Urothelium cell line (cell line): ENCODE measurements at regions not wholly inside any gene's neighbourhood (a gene's known extent, or its start where the extent isn't known, plus 50 kb on each side); places are given as distances from the start of the nearest gene placed in this dataset.

Source experiments
- DNase-seq: peaks from one replicate; pipeline ENCODE4 v3.0.0; 2011; ENCODE audit warnings: low spot score, mixed read lengths
- FAIRE-seq: peaks from 2 replicates; lab custom pipeline; 2011; peaks lifted over from hg19 to GRCh38; lab: Jason Lieb, UNC

DNA sequence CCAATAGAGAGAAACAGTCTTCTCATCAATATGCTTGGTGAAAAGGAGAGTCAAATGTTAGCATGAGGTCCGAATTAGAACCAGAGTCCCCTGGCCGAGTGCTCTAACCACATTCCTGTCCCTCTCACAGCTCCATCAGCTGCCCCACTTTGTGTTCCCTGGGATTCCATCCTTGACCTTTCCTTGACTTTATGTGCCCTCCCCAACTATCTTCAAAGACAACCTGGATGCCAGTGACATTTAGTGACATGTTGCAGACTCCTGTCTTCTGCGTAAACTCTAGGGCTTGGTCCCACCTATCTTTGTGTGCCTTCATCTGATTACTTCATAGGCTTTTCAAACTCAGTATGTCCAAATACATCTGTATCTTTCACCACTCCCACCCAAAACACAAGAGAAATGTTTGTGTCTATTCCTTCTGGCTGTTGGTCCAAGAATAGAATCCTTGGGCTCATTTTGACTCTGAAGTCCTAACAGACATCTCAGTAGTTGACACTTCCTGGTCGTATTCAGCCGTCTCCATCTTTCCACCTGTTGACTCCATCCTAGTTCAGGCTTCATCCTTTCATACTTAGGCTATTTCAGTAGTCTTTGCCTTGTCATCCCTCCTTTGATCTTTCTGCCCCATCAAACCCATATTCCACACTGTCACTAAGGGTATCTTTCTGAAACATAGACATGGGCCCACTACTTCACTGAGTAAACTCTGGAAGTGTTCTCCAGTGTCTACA, 101.4 kb upstream of the CD180 start:
- DNase-seq (no peak), FAIRE-seq (no peak)

DNA sequence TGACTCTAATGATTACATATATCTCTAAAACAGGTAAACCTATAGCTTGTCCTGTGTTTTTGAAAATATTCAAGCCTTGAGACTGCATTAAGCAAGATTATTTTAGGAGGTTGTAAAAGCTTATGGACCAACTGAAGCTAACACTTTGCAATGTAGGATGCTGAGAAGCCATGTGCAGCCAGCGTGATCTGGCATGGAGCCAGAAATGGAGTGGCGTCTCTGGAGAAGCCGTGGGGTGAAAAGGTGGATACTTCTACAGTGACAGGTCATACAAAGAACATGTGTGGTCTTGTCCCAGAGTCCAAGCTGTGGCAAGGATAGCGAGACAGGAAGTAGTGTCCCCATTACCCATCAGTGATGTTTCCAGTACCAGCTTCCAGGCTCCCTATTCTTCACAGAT, 100.8 kb upstream of the CD180 start:
- no peak for DNase-seq
- no peak for FAIRE-seq

DNA sequence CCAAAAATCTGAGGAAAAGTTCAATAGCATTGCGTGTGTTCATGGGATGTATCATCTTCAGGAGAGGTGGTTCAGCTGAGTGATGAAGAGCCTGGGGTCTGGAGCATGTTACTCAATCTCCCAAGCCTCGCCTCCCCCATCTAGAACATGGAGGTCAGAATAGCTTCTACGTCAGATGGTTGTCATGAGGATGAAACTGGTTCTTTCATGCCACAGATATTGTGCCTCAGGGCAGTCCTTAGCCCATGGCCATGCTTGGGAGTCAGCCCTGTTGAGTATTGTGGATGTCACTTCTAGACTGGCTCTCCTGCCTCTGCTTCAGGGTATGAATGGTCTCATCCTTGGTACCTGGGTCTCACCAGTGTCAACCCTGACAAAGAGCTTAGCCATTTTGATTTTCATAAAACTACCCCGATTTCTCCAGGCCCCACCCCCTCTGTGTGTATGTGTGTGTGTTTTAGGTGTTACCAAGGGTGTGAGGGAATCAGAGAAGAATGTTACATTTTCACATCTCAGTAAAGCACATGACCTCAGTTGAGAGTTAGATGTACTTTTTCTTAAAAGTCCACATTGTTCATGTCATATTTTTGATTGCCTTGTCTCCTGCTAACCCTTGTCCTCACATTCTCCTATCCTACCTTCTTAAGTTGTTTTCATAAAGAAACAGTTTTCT, 97.8 kb upstream of the CD180 start:
- FAIRE-seq (peak; percentile 59), DNase-seq (no peak)

DNA sequence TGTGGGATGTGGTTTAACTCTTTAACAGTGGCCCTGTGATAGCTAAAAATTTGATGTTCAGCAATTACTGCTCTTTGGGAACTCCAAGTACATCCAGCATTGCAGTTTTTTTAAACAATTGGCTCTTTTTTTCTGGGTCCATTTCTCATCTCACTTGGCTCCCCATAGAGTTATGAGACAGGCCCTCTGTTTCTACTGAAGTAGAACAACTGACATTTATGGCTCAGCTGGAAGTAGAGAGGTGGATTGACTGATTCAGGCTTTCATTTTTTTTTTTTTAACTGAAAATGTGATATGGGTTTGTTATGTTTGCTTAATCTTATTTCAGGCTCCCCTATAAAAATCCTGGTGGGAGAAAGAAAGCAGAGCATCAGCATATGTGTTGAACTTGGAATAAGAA, 96.6 kb upstream of the CD180 start:
- DNase-seq (no peak), FAIRE-seq (no peak)

DNA sequence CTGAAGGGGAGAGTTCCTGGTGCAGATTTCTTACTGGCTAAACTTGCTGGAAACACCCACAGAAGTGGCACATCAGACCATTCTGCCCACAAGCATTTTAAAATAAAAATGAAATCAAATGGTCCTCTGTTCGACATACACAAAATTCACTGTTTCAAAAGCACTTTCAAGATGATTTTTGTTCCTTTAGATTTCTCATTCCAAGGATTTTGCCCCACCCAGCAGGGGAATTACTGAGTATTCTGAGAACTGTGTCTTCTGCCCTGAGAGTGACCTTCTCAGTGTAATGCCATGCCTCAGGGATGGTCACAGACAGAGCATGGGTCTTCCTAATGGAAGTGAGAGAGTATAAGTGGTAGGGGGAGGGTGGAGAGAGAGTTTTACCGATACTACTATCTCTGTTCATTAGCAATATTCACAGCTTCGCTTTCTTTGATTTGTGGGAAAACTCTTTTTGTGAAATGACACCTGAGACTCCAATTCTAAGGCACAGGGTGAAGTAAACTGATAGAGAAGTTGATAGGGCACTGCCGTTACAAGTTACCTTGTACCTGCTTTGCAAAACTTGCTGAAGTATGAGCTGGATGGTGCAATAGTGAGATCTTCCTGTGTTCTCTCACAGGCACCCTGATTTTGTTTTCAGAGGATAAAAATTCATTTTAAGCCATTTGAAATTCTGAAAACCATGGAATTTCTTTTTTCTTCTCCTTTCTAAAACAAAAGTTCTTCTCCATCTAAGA, 95.8 kb upstream of the CD180 start:
- no peak for DNase-seq
- FAIRE-seq: no peak

DNA sequence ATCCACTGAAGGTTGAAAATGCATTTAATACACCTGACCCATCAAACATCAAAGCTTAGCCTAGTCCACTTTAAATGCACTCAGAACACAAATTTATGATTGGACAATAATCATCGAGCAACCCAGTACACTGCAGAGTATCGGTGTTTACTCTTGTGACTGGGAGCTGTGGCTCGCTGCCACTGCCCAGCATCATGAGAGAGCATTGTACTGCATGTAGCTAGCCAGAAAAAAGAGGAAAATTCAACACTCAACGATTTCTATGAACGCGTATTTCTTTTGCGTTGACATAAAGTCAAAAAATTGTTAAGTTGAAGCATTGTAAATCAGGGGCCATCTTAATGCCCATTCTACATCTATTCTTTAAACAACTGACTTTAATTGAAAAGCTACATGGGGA, 95.1 kb upstream of the CD180 start:
- DNase-seq (no peak), FAIRE-seq (no peak)

DNA sequence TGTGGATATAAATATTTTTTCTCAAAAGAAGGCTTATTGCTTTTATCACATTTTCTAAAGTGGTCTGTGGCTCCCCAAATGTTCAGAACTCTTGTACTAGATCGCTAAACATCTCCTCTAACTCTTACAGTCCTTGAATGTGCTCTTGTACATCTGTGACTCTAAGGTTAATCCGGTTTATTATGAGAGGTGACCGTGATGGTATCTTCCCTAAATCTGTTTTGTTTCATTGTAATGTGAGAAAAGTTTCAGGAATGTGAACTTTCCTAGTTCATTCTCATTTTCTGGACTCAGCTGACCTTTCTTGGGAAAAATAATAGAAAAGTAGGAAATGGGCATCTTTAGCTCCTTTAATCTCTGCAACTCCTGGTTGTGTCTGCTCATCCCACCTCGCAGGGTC, 94.5 kb upstream of the CD180 start:
- no peak for DNase-seq
- no peak for FAIRE-seq

DNA sequence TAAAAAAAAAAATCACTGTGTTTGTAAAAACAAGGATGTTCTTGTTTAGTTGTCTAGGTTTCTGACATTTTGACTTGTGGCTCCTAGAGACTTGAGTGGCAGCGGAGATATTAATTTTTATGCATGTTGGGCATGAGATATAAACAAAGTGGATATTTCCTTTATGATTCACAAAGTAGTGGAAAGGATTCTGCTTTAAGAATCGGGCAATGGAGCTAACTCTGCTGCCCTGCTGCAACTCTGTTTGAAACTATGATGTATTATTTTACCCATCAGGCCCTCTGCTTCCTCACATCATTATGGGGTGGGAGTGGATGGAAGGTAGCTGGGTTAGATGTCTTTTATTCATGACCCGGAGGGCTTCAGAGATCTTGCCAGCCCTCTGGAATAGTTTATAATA, 94.1 kb upstream of the CD180 start:
- no peak for FAIRE-seq

DNA sequence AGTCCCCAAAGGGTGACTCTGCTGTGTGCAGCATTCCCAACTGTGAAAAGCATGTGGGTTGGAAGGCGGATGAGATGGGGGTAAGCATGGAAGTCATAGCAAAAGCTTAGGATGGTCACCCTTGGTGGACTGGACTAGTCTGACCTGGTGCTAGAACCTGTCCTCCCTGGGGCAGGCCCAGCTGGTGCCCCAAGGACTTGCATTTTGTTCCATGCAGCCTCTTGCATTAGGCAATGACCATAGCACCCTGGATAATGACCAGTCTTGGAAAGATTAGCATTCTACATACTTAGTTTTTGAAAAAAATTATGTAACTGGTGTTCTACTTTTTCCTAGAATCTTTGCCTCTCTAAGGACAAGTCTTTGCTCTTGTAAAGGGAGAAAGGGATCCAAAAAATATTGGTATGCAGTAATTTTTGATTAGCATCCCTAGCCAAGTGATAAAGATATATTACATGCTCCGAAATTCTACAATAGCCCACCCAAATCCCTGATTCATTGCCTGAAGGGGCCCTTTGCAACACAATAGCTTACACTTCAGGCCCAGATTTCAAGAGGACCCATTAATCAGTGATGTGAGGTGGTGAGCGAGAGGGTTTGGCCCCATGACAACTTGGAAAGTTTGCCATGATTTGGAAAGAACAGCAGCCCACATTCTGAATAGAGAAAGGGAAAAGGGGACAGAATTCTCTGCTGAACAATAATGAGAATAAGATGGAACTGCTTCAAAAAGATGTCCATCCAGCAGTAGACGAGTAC, 93.3 kb upstream of the CD180 start:
- no peak for DNase-seq

More for the DNA sequence above, 94.1 kb upstream of the CD180 start:
- no peak for DNase-seq

DNA sequence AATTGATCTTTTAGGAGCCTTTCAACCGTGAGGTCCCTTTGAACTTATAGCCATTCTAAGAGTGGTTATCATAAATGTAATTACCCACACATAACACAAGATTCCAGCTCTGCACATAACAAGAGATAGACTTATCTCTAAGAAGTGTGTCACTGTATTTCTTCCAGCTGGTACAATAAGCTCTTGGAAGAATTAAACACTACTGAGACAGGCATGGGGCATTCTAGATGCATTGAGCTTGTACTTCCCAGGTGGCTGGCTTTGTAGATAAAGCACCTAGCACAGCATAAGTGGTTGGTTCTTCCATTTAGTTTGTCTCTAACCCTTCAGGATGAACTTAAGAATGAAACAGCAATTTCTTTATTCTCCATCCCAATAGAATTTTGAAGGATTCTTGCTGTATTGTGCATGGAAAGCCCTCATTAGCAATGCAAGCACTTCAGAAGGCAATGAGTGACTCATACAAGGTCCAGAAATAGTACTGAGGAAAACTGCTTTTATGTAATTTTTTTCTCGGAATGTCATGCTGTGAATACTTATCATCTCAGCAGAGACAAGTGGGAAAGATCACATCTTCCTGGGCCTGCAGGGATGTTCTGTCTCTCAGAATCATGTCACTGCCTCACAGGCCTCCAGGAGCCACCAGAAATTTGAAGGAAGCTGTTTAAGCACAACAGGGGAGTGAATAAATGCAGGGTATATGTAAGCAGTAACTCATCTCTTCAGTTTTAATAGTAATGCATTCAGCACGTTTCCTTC, 91.1 kb upstream of the CD180 start:
- FAIRE-seq (no peak), DNase-seq (no peak)

More for the DNA sequence above, 93.3 kb upstream of the CD180 start:
- peak; percentile 74 for FAIRE-seq

DNA sequence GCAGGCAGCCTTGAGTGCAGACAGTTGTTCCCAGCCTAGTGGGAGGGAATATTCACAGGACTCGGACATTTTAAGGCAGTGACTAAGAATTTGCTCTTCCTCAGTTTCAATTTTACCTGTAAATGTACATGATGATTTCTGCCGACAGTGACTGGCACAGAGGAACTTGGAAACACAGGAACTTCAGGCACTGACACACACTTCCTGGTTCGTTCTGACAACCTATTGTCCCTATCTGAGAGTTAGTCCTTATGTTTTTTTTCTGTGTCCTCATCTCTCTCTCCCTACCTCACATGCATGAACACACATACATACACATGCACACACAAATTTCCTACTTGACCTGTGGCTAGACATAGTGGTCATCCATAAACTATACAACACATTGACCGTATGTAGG, 89.4 kb upstream of the CD180 start:
- FAIRE-seq: no peak
- DNase-seq: no peak

DNA sequence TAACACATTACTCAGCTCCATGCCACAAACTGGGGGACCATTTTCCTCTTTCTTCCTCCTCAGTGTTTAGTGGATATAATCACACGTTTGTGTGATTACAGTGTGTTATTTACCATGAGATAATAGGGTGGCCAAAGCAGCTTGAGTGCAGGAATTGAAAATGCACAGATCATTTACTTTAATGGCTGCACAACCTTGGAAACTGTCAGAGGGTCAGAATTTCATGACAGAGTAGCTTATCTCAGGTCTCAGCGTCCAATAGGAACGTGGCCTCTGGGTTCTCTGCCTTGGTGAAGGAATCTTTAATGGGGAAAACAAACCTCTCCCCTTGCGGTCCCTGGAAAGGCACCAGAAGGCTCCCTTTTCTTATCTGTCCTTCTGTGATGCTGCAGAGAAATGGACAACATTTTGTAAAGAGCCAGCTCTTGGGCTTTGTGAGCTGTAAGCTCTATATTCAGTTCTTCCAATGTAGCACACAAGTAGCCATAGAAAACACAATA, 87.4 kb upstream of the CD180 start:
- DNase-seq (no peak), FAIRE-seq (no peak)

DNA sequence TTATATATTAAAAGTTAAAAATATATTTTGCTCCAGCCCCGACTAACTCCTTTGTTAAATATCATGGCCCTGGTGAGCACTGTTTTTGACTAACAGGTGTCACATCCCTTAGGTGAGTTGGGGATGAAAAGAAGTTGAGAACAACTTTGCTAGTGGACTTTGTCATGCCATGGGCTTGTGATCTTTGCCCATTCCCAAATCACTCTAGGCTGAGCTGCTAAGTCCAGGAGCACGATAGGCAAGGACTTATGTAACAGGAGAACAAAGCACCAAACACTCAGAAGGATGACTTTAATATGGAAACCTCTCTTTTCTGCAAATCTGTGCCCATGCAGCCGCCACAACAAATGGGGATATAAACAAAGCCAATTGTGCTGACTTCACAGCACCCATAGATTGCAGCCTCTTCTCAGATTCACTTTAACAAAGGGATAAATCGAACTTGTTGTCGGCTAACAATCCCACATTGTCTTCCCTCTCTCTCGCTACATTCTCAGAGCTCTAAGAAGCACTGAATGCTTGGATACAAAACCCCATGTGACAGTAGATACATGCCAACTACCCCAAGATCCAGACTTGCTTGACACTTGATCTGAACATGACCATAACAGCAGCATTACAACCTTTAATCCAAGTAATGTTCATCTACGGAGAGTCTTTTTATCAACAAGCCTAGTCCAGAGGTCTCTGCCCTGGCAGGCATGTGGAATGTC, 86.8 kb upstream of the CD180 start:
- DNase-seq (no peak), FAIRE-seq (no peak)

DNA sequence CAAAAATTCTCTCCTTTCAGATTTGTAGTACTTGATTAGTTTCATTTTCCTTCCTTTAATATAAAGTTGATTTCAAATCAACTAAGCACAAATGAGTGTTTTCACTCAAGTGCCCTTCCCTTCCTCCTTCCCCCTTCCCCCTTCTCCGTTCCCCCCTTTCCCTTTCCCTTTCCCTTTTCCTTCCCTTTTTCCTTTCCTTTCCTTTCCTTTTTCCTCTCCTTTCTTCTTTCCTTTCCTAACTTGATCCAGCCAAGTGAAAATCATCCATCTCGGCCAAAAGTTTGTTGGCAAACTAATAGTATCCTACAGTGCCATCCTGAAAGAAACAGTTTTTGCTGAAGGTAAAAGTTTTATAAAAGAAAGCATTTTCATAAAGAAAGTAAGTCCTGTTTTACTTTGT, 85.3 kb upstream of the CD180 start:
- FAIRE-seq (no peak), DNase-seq (no peak)

DNA sequence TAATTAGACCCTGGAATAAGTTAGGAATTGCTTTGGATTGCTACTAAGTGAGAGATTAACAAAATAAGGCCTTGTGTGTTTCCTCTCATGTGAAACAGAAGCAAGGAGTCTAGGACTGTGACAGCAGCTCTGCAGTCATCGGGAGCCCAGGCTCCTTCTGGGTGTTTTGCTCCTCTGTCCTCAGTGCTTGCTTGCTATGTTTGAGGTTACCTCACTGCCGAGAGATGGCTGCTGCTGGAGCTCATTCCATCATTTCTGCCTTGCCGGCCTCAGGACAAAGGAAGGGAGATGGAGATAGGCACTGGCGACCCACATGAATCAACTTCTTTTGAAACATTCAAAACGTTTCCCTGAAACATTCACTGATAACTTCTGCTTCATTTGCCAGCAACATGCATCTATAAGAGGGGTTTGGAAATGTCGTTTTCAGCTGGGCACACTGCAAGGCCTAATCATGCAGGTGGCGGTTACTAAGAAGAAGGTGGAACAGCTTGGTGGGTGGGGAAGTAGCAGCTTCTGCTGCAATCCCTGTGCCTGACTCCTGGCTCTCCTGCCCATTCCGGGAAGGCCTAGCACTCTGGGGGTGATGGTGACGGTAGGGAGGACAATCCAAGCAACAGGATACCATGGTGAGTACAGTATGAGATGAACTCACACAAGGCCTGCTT, 77.2 kb upstream of the CD180 start:
- FAIRE-seq (no peak), DNase-seq (no peak)

DNA sequence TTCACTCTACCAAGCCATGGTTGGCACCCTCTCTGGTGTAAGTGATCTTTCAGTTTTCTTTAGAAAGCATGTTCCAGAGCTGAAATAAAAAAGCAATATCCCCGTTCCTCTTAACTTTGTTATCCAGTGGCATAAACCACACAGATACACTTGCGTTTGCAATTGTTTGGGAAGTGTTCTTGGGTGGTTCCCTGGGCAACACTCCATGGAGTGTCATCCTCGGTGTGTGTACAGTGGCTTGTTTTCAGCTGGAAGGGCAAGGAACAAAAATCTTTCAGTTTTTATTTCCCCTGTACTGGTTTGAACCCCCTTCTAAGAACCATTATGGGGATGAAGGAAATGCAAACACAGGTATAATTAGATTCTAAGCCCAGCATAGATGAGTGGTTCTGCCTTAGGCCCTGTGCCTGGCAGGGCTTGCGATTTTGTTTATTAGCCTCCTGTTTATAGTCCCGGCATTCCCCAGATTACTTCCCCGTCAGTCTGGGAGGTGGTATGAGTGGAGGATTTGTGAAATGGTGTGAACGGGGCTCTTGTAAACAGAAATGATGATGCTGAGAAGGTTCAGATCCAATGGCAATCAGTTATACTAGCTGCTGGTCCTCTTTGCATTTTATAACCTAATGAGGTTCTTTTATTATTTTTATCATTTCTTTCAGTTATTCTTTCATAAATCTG, 76.0 kb upstream of the CD180 start:
- FAIRE-seq (no peak), DNase-seq (no peak)

DNA sequence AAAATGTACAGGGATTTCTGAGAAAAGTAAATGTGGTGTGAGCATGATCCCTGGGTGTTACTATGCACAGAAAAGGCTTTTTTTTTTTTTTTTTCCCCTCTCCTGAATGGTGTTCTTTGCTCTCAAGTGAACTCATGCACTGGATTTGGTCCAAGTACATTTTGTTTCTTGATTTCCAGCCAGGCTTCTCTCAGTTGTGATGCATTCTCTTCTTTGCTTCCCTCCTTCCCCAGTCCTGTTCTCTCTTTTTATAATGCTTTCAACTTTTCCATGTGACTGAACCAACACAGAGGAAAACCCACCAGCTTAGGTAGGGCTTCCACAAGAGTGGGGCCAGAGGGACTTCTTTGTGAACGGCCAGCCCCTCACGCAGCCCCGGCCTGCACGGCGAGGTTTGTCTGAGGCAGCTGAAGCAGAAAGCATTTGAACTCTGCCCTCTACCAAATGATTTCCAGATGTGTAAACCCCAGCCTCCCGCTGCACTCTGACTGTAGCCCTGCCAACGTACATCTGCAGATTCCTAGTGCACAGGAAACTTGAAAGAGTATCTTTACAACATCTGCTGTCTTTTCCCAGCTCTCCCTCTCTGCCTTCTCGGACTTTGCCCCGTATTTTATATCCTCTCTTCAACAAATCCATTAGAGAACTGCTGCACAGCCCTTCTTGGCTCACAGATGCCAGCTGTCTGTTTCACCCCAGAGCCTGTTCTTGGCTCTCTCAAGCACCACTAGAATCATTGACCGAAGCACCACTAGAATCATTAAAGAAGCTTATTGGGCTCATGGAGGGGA, 71.8 kb upstream of the CD180 start:
- DNase-seq: peak; percentile 44
- FAIRE-seq: no peak
